NCI-H187 treated with DMSO at 0.1 percent for 48 hours (cell line): ENCODE measurements at regions not wholly inside any gene's neighbourhood (a gene's known extent, or its start where the extent isn't known, plus 50 kb on each side); places are given as distances from the start of the nearest gene placed in this dataset.
A peak's percentile ranks its signal among the peaks of the same experiment; 100 is the strongest.
"Not testable (repeated sequence)": the region's sequence is repeated elsewhere in the genome, so short reads cannot be mapped to it uniquely, and the experiment has no call there.

Experiments used
- DNase-seq: peaks from one replicate; lab custom pipeline; 2025; lab: John Stamatoyannopoulos, UW

GRCh38 chr20:48047447-48047846 is 262.2 kb upstream of the SULF2 start:
- DNase-seq, result no peak

GRCh38 chr20:48042628-48043027 is 257.3 kb upstream of the SULF2 start:
- no peak for DNase-seq

GRCh38 chr20:48041078-48041780 is 255.9 kb upstream of the SULF2 start:
- peak; percentile 32 for DNase-seq

- peak; percentile 98 for DNase-seq
Observed at GRCh38 chr20:48040491-48040890, 255.2 kb upstream of the SULF2 start.

- DNase-seq, result no peak
Observed at GRCh38 chr20:48040051-48040450, 254.8 kb upstream of the SULF2 start.

- no peak for DNase-seq
Observed at GRCh38 chr20:48039514-48039913, 254.2 kb upstream of the SULF2 start.

- DNase-seq, result no peak
Observed at GRCh38 chr20:48038713-48039112, 253.4 kb upstream of the SULF2 start.

GRCh38 chr20:48037798-48038197 is 252.5 kb upstream of the SULF2 start:
- DNase-seq, result not testable (repeated sequence)

GRCh38 chr20:48035961-48036731 is 250.9 kb upstream of the SULF2 start:
- no peak for DNase-seq

- DNase-seq, result no peak
Observed at GRCh38 chr20:48034751-48035150, 249.5 kb upstream of the SULF2 start.

GRCh38 chr20:48033005-48033404 is 247.7 kb upstream of the SULF2 start:
- DNase-seq, result not testable (repeated sequence)

GRCh38 chr20:48031122-48031521 is 245.8 kb upstream of the SULF2 start:
- no peak for DNase-seq

- no peak for DNase-seq
Observed at GRCh38 chr20:48026981-48027592, 241.8 kb upstream of the SULF2 start.

GRCh38 chr20:48025661-48026060 is 240.4 kb upstream of the SULF2 start:
- no peak for DNase-seq

- no peak for DNase-seq
Observed at GRCh38 chr20:48025051-48025515, 239.8 kb upstream of the SULF2 start.

- no peak for DNase-seq
Observed at GRCh38 chr20:48024539-48024938, 239.3 kb upstream of the SULF2 start.

- not testable (repeated sequence) for DNase-seq
Observed at GRCh38 chr20:48020696-48021095, 235.4 kb upstream of the SULF2 start.

- no peak for DNase-seq
Observed at GRCh38 chr20:48019940-48020339, 234.7 kb upstream of the SULF2 start.

- DNase-seq, result no peak
Observed at GRCh38 chr20:48019496-48019895, 234.2 kb upstream of the SULF2 start.

- DNase-seq, result not testable (repeated sequence)
Observed at GRCh38 chr20:48018851-48019250, 233.6 kb upstream of the SULF2 start.

GRCh38 chr20:48017992-48018391 is 232.7 kb upstream of the SULF2 start:
- DNase-seq, result no peak

- no peak for DNase-seq
Observed at GRCh38 chr20:48017509-48017908, 232.2 kb upstream of the SULF2 start.
